C1 segment of cervical spinal cord (tissue), 14 donors: ENCODE measurements at regions not wholly inside any gene's neighbourhood (a gene's known extent, or its start where the extent isn't known, plus 50 kb on each side); places are given as distances from the start of the nearest gene placed in this dataset.

ENCODE experiments used
- DNase-seq, 14 donors: peaks; one replicate each; lab custom pipeline; 2025; lab: John Stamatoyannopoulos, UW

- DNase-seq: no peak
These were observed 368.7 kb downstream of the MID1IP1 start for GRCh38 chrX:39169976-39170375.

GRCh38 chrX:39170464-39170863, 369.2 kb downstream of the MID1IP1 start:
- DNase-seq: no peak

GRCh38 chrX:39171686-39172085, 370.4 kb downstream of the MID1IP1 start:
- no peak for DNase-seq

GRCh38 chrX:39174241-39174771, 373.0 kb downstream of the MID1IP1 start:
- DNase-seq: no peak

- no peak for DNase-seq
These were observed 373.6 kb downstream of the MID1IP1 start for GRCh38 chrX:39174772-39175417.

GRCh38 chrX:39175418-39176057, 374.3 kb downstream of the MID1IP1 start:
- DNase-seq: no peak

GRCh38 chrX:39176105-39176504, 374.8 kb downstream of the MID1IP1 start:
- DNase-seq: no peak

GRCh38 chrX:39189431-39189830, 388.2 kb downstream of the MID1IP1 start:
- no peak for DNase-seq

- DNase-seq: no peak
These were observed 393.4 kb downstream of the MID1IP1 start for GRCh38 chrX:39194673-39195072.

GRCh38 chrX:39195156-39195555, 393.9 kb downstream of the MID1IP1 start:
- DNase-seq: no peak

GRCh38 chrX:39196192-39197102, 395.2 kb downstream of the MID1IP1 start:
- no peak for DNase-seq

- no peak for DNase-seq
These were observed 398.2 kb downstream of the MID1IP1 start for GRCh38 chrX:39199429-39199828.

GRCh38 chrX:39201305-39201990, 400.2 kb downstream of the MID1IP1 start:
- DNase-seq: no peak

- DNase-seq: no peak
These were observed 401.4 kb downstream of the MID1IP1 start for GRCh38 chrX:39202641-39203040.

- DNase-seq: no peak
These were observed 402.2 kb downstream of the MID1IP1 start for GRCh38 chrX:39203427-39203826.

- no peak for DNase-seq
These were observed 403.1 kb downstream of the MID1IP1 start for GRCh38 chrX:39204353-39204752.

GRCh38 chrX:39204945-39205344, 403.7 kb downstream of the MID1IP1 start:
- no peak for DNase-seq

- no peak for DNase-seq
These were observed 404.2 kb downstream of the MID1IP1 start for GRCh38 chrX:39205467-39205866.

GRCh38 chrX:39206399-39207145, 405.3 kb downstream of the MID1IP1 start:
- DNase-seq: no peak

GRCh38 chrX:39211501-39211900, 410.2 kb downstream of the MID1IP1 start:
- no peak for DNase-seq

GRCh38 chrX:39212456-39212855, 411.2 kb downstream of the MID1IP1 start:
- DNase-seq: no peak
